T-helper 2 cell treated with Interferon-gamma antibody and Interleukin-4, amounts not matched to agents 5 μg/mL and 100 μg/mL, for 36 hours (primary cell): ENCODE measurements at regions not wholly inside any gene's neighbourhood (a gene's known extent, or its start where the extent isn't known, plus 50 kb on each side); places are given as distances from the start of the nearest gene placed in this dataset.

ENCODE experiments used
- DNase-seq: peaks from one replicate; pipeline ENCODE4 v3.0.0; 2021; ENCODE audit warnings: low spot score
- H3K27ac Mint-ChIP-seq: one replicate; pipeline ENCODE4 v1.8.0; 2021; ENCODE audit warnings: mild to moderate bottlenecking, mixed read lengths
- H3K27me3 Mint-ChIP-seq: one replicate; pipeline ENCODE4 v1.8.0; 2021; ENCODE audit warnings: low read depth, mixed read lengths
- H3K36me3 Mint-ChIP-seq: one replicate; pipeline ENCODE4 v1.8.0; 2021; ENCODE audit warnings: low read depth, mixed read lengths
- H3K4me1 Mint-ChIP-seq: one replicate; pipeline ENCODE4 v1.8.0; 2021; ENCODE audit warnings: low read depth, mixed read lengths
- H3K4me3 Mint-ChIP-seq: one replicate; pipeline ENCODE4 v1.8.0; 2022; ENCODE audit warnings: mild to moderate bottlenecking, moderate library complexity, mixed read lengths
- H3K9me3 Mint-ChIP-seq: one replicate; pipeline ENCODE4 v1.8.0; 2021; ENCODE audit warnings: mixed read lengths

DNA sequence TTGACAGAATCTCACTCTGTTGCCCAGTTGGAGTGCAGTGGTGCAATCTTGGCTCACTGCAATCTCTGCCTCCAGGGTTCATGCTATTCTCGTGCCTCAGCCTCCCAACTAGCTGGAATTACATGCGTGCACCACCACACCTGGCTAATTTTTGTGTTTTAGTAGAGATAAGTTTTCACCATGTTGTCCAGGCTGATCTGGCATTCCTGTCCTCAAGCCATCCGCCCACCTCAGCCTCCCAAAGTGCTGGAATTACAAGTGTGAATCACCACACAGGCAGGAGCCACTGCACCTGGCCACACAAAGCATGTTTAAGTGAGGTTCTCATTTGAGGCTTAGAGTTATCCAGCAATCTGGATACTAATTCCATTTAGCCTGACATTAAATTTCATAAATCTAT is 180.9 kb upstream of the GRID2 start:
- no peak for DNase-seq
- no peak overlapping the region for H3K27ac Mint-ChIP-seq
- H3K36me3 Mint-ChIP-seq = no peaks in the 10 kb centered on the region
- no peak overlapping the region for H3K4me3 Mint-ChIP-seq
- peaks cover 26% of the 10 kb centered on the region for H3K9me3 Mint-ChIP-seq
- H3K27me3 Mint-ChIP-seq = no peaks in the 10 kb centered on the region
- no peaks in the 10 kb centered on the region for H3K4me1 Mint-ChIP-seq

DNA sequence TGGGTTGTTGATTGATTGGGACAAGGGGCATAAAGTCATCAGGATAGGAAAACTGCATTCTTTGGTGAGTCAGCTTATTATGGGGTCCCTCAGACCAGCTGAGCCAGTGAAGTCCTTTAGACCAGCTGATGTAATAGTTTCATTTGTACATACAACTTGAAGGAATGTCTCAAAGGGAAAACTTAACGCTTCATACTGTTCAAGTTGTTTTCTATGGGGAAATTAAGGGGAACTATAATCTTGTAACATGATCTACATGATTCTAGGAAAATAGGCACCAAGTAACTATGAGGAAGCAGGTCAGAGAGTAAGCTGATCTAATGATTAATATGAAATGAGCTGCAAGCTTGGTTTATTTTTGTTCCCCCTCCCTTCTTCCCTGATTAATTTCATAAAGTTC is 175.1 kb upstream of the GRID2 start:
- DNase-seq = no peak
- peaks cover 48% of the 10 kb centered on the region for H3K9me3 Mint-ChIP-seq
- H3K4me3 Mint-ChIP-seq = no peak overlapping the region
- no peaks in the 10 kb centered on the region for H3K4me1 Mint-ChIP-seq
- H3K36me3 Mint-ChIP-seq = no peaks in the 10 kb centered on the region
- no peak overlapping the region for H3K27ac Mint-ChIP-seq
- H3K27me3 Mint-ChIP-seq = no peaks in the 10 kb centered on the region

DNA sequence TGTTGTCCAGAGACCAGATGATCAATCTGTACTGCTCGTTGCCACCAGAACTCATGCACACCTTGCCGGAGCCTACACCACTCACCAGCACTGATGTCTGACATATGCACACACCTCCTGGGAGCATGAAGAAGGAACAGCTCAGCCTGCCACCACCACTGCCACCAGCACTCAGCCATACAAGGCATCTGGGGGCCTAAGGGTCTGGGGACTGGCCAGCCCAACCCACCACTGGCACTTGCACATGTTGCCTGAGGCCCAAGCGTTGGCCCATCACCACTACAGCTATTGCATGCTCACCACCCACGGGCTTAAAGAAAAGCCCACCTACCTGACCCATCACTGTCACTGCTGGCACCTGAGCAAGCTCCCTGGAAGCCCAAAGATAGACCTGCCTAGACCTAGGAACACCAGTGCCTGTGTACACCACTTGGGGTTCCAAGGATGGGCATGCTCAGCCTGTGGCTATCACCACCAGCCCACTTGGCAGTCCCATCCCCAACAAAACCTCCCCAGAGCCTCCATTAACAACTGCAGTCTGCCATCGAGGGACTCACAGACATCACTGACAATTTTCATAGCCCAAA is 174.3 kb upstream of the GRID2 start:
- Mint-ChIP-seq H3K36me3 (no peaks in the 10 kb centered on the region), H3K4me1 (no peaks in the 10 kb centered on the region), H3K4me3 (no peak overlapping the region), H3K27me3 (no peaks in the 10 kb centered on the region), H3K9me3 (peaks cover 48% of the 10 kb centered on the region), H3K27ac (no peak overlapping the region)
- DNase-seq = no peak

DNA sequence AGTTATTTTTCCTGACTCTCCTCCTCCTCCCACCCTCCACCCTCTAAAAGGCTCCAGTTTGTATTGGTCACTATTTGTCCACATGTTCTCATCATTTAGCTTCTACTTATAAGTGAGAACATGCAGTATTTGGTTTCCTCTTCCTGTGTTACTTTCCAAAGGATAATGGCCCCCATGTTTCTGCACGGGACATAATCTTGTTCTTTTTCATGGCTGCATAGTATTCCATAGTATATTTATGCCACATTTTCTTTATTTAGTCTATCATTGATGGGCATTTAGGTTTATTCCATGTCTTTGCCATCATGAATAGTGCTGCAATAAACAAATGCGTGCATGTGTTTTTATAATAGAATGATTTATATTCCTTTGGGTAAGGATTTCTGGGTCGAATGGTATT is 167.3 kb upstream of the GRID2 start:
- Mint-ChIP-seq H3K36me3 (no peaks in the 10 kb centered on the region), H3K9me3 (peaks cover 24% of the 10 kb centered on the region), H3K4me3 (no peak overlapping the region), H3K27me3 (no peaks in the 10 kb centered on the region), H3K4me1 (no peaks in the 10 kb centered on the region), H3K27ac (no peak overlapping the region)
- no peak for DNase-seq

DNA sequence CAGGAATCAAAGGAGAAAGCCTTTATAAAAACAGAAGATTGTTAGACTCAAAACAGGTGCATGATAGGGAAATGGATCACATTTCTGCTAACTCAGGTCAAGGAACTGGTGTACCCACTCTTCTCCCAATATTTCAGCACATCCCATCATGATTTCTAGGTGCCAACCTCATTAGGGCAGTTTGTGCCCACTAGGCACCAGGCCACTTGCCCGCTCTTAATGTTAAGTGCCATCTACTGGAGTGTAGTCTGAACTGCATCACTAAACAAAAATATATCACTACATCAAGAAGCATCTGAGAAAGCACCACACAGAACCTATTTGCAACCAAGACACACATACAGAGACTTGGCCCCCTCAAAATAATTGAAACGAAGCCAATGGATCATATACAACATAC is 140.4 kb upstream of the GRID2 start:
- Mint-ChIP-seq H3K27me3 (no peaks in the 10 kb centered on the region), H3K4me3 (no peak overlapping the region), H3K27ac (no peak overlapping the region), H3K4me1 (no peaks in the 10 kb centered on the region), H3K9me3 (peaks cover 57% of the 10 kb centered on the region), H3K36me3 (no peaks in the 10 kb centered on the region)
- DNase-seq = no peak

DNA sequence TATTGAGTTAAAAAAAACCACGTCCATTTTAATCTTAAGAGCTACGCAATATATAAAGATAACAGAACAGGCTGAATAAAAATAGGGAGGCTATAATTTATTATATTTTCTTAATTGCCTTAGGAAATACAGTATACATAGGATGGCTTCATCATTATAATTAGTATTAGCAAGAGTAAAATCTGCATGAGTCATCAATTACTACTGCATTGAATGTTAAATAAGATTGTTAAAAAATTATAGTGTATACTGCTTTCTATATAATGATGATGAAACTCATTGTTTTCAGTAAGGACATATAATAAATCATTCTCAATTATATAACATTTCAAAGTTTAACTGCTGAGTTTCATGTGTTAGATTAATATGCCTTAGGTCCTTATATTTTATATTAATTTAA is 133.4 kb upstream of the GRID2 start:
- no peak overlapping the region for H3K27ac Mint-ChIP-seq
- no peak overlapping the region for H3K4me3 Mint-ChIP-seq
- no peaks in the 10 kb centered on the region for H3K27me3 Mint-ChIP-seq
- H3K9me3 Mint-ChIP-seq = peaks cover 21% of the 10 kb centered on the region
- no peaks in the 10 kb centered on the region for H3K36me3 Mint-ChIP-seq
- no peak for DNase-seq
- no peaks in the 10 kb centered on the region for H3K4me1 Mint-ChIP-seq

DNA sequence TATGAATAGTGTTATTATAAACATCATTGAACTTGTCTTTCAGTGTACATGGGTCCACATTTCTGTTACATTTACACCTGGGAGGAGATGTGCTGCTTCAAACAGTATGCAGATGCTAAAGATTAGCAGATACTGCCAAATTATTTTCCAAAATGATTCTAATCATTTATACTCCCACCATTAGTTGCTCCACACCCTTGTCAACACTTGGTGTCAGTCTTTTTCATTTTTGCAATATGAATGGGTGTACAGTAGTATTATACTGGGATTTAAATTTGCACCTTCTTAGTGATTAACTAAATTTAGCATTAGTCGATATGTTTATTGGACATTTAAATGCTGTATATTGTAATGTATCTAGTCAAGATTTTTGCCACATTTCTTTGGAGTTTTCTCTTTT is 131.6 kb upstream of the GRID2 start:
- Mint-ChIP-seq H3K9me3 (peaks cover 3% of the 10 kb centered on the region), H3K27me3 (no peaks in the 10 kb centered on the region), H3K36me3 (no peaks in the 10 kb centered on the region), H3K4me1 (no peaks in the 10 kb centered on the region), H3K27ac (no peak overlapping the region), H3K4me3 (no peak overlapping the region)
- no peak for DNase-seq

DNA sequence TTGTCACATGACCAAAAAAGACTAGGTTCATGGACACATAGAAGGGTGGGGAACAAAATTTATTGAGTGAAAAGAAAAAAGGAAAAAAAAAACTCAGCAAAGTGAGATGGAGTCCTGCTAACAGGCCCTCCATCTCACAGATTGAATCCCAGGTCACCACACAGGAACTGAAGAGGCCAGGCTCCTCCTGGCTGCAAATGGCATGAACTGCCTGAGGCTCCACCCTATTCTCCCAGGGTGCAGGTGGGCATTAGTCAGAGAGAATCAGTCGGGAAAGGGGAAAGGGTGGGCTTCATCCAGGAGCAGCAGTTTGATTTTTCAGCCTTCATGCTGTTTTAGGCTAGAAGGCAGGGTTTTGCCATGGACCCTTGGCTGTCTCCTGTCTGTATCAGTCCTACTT is 128.5 kb upstream of the GRID2 start:
- H3K27ac Mint-ChIP-seq = no peak overlapping the region
- no peak for DNase-seq
- H3K36me3 Mint-ChIP-seq = no peaks in the 10 kb centered on the region
- H3K4me3 Mint-ChIP-seq = no peak overlapping the region
- peaks cover 10% of the 10 kb centered on the region for H3K9me3 Mint-ChIP-seq
- H3K4me1 Mint-ChIP-seq = no peaks in the 10 kb centered on the region
- no peaks in the 10 kb centered on the region for H3K27me3 Mint-ChIP-seq

DNA sequence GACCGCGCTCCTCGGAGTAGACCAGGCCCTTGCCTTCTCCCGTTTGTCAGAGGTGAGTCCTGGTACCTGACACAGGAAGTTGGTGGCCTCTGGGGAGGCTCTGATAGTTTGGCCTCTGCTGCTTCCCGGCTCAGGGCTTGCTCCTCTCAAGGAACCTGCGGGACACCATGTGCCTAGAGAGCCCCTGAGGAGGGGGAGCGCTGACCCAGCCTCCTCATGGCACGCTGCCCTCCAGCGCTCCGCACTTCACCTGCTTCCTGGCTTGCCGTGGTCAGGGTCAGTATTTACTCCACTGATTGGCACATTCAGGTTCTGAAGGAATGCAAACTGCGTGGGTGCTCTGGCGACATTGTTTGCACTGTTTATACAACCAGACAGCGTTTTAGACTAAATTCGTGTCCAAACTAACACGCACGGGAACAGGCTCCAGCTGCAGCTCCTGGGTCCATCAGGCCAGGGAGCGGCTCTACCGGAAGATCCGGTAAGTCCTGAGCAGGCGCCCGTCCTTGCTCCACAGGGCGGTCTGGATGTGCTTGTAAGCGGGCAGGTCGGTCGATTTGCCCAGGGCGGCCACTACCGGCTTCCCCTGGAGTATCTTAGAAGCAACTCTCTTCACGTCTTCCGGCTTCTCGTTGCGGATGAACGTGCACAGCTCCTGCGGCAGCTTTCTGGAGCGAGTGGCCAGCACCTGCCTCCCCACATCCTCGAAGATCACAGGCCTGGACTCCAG is 121.6 kb upstream of the GRID2 start:
- Mint-ChIP-seq H3K27me3 (no peaks in the 10 kb centered on the region), H3K4me1 (no peaks in the 10 kb centered on the region), H3K9me3 (peaks cover 33% of the 10 kb centered on the region), H3K27ac (no peak overlapping the region), H3K4me3 (no peak overlapping the region), H3K36me3 (no peaks in the 10 kb centered on the region)
- no peak for DNase-seq

DNA sequence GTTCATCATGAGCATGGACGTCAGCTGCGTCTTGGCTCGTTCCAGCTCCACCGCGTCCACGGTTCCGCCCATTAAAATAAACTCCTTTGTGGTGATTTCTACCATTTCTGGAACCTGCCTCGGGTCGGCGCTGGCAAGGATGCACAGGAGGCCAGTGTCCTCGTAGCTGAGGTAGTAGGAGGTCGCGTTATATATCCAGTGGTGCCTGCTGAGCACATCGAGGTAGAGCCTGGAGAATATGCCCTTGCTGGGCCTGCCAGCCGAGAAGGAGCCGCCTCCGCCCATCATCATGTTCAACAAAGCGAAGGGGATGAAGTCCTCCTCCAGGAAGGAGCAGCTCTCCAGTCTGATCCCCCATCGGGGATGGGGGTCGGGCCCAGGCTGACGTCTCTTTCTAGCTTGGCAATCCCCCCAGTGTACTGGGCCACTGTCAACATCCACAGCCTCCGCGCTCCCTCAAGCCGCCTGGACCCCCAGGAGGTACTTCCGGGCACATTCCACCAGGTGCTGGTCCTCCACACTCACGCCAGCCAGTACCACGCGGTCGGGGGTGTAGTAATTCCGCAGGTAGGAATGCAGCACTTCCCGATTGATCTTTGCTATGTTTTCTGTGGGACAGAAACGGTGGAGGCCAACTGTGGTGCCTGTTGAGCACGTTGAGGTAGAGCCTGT is 120.9 kb upstream of the GRID2 start:
- Mint-ChIP-seq H3K36me3 (no peaks in the 10 kb centered on the region), H3K9me3 (peaks cover 33% of the 10 kb centered on the region), H3K4me1 (no peaks in the 10 kb centered on the region), H3K4me3 (no peak overlapping the region), H3K27ac (no peak overlapping the region), H3K27me3 (no peaks in the 10 kb centered on the region)
- no peak for DNase-seq

DNA sequence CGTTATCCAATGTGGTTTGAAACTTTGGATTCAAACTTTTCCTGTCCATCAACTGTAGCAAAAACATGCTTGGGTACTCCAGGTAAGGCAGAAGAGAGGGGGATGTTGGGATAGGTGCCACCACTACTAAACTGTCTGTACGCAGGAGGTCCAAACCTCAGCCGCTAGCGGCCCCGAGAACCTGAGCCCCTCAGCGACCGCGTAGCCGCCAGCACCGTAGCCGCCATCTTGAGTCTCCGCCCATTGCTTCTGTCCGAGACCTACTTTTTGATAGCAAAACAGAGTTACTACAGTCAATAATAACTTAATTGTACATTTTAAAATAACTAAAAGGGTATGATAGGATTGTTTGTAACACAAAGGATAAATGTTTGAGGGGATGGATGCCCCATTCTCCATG is 119.9 kb upstream of the GRID2 start:
- Mint-ChIP-seq H3K36me3 (no peaks in the 10 kb centered on the region), H3K27ac (no peak overlapping the region)

DNA sequence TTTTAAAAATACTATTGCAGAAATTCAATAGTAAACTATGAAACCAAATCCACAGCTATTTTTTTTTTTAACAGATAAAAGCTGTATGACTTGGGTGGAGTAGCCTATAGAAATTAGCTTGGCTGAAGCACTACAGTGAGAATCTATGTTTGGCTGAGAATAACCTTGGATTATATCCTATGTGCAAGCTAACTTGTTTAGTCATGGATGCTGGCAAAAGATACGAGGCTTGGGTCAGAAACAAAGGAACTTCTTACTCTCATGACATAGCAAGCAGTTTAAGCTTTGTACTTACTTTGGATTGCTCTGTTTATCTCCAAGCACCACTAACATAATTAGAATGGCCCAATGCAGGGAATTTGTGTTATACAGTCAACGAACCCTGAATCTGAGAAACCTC is 119.2 kb upstream of the GRID2 start:
- peaks cover 23% of the 10 kb centered on the region for H3K9me3 Mint-ChIP-seq
- H3K4me1 Mint-ChIP-seq = no peaks in the 10 kb centered on the region
- H3K27ac Mint-ChIP-seq = no peak overlapping the region
- H3K27me3 Mint-ChIP-seq = no peaks in the 10 kb centered on the region
- no peak overlapping the region for H3K4me3 Mint-ChIP-seq
- no peak for DNase-seq
- no peaks in the 10 kb centered on the region for H3K36me3 Mint-ChIP-seq

More for the DNA sequence above, 119.9 kb upstream of the GRID2 start:
- Mint-ChIP-seq H3K4me1 (no peaks in the 10 kb centered on the region), H3K27me3 (no peaks in the 10 kb centered on the region), H3K4me3 (no peak overlapping the region), H3K9me3 (peaks cover 30% of the 10 kb centered on the region)
- DNase-seq = no peak

DNA sequence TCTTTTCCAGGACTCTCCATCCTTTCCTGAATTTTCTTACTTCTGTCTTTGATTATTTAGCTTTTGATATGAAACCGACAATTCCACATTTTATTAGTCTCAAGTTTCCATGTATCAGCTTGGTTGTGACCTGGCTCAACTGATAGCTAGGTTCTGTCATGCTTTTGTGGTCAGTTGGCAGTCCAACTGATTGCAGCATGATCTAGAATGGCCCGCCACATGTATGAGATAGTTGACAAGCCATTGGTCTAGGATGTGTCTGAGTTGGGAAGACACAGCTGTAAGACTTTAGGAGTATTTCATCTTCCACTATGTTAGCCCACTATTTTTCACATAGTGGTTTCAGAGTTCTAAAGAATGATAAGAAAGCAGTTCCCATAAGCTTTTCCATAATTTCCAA is 117.5 kb upstream of the GRID2 start:
- Mint-ChIP-seq H3K4me1 (no peaks in the 10 kb centered on the region), H3K36me3 (no peaks in the 10 kb centered on the region), H3K4me3 (no peak overlapping the region), H3K9me3 (peaks cover 28% of the 10 kb centered on the region), H3K27ac (no peak overlapping the region), H3K27me3 (no peaks in the 10 kb centered on the region)
- DNase-seq = no peak

DNA sequence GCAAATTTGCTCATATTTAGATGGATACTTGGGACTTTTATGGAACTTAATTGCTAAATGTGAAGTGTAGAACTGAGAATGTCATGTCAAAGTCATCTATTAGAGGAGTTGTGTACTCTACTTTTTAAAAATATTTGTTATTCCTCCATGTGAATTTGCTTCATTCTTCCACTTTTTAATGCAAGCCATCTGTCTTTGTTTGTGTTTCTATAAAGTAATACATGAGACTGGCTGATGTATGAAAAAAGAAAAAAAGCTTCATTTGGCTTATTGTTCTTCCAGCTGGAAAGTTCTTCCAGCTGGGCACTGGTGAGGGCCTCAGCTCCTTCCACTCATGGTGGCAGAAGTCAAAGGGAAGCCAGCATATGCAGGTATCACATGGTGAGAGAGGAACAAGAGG is 114.6 kb upstream of the GRID2 start:
- no peaks in the 10 kb centered on the region for H3K4me1 Mint-ChIP-seq
- peaks cover 25% of the 10 kb centered on the region for H3K9me3 Mint-ChIP-seq
- no peaks in the 10 kb centered on the region for H3K27me3 Mint-ChIP-seq
- no peak overlapping the region for H3K27ac Mint-ChIP-seq
- DNase-seq = no peak
- H3K36me3 Mint-ChIP-seq = no peaks in the 10 kb centered on the region
- H3K4me3 Mint-ChIP-seq = no peak overlapping the region
